NCI-H69 (cell line): ENCODE measurements at regions not wholly inside any gene's neighbourhood (a gene's known extent, or its start where the extent isn't known, plus 50 kb on each side); places are given as distances from the start of the nearest gene placed in this dataset.
A peak's percentile ranks its signal among the peaks of the same experiment; 100 is the strongest.

ENCODE experiments used
- DNase-seq: peaks from one replicate; lab custom pipeline; 2025; lab: John Stamatoyannopoulos, UW

DNA sequence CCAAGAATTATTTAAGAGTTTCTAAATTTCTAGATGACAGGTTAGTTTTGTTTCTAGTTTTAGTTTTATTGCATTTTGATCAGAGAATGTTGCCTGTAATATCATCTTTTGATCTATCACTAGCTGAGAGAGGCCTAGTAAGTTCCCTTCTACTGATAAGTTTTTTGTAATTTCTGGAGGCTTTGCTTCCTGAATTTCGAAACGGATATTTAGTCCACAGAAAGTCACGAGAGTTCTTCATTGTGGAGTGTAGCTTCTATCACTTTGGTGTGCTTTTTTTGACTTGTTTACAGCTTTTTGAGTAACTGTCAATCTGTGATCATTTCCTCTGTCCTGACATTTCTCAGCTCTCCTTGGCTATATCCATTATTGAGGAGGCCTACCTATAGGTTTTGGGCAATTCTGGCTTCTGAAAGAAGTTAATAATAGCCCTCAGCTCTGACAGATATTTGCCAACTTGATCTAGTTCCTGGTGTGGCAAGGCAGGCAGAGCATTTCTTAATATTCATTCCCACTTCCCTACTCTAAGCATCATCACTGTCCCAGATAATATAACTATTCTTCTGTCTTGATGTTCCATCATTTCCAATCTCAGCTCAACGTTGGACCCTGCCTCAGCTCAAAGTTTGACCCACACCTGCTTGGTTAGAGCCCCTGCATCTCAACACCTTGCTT lies 171.3 kb downstream of the BLID start:
- DNase-seq: no peak

DNA sequence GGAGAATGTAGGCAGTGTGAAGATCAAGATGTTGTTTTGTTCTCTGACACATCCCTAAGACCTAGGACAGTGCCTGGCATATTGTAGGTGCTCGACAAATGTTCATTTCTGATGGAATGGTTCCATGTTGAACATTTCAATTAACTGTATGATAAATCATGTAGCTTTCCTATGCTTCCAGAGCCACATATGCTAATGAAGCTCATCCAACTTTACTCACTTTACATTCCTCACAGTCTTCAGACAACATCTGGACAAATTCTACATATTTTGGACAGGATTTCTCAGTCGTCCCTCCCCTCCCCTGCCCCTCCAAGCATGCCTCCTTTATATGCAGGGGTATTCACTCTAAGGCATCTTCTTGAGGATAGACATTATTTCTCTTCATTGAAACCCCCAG lies 177.9 kb downstream of the BLID start:
- no peak for DNase-seq

DNA sequence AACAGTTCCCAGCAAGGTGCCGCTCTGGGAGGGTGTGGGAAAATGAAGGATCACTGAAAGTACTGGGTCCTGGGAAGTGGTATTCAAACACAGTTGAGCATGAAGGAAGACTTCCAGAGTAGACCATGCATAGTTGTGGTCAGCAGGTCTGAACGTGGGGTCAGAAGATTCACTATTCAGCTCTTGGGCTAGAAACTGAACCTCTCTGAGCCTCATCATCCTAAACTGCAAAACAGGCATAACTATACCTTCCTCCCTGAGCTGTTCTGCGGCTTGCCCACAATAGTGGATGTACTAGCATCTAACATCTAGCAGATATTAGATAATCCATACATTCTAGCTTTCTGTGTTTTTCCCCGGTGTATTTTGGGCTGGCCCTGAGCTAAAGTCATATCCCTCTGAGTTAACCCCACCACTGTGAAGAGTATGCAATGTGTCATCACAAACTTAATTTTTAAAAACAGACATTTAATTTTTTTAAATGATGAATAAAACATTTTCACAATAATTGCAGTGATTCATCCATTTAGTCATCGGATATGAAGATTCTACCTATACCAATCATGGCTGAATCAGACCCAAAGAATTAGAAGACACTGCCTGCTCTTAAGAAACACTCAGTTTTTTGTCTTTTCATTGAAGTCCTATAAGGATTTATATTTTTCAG lies 179.1 kb downstream of the BLID start:
- DNase-seq: no peak

DNA sequence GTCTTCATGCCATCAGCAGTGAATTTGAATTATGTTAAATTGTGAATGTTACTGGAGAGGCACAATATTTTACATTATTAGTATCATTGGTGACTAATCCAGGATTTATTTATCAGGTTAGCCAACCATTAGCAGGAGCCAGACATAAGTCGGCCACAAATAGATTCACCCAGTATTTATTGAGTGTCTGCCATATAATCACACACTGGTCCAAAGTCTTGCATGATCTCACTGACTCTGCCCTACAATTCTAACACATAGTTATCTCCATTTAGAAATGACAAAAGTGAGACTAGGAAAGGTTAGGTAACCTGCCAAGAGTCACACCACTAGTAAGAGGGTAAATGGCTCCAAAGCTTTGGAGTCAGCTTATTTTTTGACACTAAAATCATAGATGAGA lies 179.6 kb downstream of the BLID start:
- DNase-seq: no peak

DNA sequence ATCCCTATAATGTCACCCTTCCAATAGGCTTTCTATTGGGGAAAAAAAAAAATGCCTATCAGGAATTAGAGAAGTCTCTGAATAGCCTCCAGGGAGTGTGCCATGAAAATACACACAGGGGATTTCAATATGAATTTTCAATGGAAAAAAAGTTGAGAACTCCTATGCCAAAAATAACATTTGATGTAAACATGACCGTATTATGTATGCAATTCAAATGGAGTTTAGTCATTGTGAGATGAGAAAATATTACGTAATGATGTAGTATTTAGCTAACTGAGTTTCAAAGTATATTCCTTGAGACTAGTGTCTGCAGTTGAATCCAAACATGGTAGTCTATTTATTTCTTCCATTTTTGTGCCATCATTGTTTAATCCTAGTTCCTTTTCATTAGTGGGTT lies 182.3 kb downstream of the BLID start:
- no peak for DNase-seq

DNA sequence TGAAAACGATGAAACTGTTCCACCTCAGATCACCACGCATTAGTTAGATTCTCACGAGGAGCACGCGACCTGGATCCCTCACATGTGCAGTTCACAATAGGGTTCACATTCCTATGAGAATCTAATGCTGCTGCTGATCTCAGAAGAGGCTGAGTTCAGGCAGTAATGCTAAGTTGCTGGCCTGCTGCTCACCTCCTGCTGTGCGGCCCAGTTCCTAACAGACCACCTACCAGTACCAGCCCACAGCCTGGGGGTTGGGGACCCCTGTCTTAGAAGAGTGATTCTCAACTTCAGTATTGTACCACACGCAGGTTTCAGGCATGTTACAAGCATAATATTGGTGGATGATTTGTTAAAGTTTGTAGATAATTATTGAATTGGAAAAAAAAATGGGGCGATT lies 182.7 kb downstream of the BLID start:
- no peak for DNase-seq

DNA sequence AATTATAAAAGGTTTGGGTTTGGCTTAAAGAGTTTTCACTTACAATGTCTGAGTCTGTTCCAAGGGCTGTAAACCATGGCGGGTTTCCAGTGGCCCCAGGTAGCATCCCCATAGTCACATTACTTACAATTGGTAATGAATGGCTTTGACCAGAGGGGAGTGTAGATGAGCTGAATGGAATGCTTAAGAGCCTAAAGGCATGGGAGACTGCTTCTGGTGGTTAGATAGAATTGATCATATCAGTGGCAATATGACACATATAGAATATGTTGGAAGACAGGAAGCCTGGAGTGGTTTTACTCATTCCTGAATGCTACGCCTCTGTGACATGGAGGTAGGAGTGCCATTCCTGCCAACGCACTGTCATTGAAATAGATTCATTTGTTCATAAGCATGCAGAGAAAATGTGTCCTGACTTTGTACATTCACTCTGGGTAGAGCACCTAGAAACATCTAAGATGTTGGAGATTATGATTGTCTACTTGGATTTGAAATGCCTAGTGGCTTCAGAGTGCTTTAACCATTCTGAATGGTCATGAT lies 183.3 kb downstream of the BLID start:
- no peak for DNase-seq

DNA sequence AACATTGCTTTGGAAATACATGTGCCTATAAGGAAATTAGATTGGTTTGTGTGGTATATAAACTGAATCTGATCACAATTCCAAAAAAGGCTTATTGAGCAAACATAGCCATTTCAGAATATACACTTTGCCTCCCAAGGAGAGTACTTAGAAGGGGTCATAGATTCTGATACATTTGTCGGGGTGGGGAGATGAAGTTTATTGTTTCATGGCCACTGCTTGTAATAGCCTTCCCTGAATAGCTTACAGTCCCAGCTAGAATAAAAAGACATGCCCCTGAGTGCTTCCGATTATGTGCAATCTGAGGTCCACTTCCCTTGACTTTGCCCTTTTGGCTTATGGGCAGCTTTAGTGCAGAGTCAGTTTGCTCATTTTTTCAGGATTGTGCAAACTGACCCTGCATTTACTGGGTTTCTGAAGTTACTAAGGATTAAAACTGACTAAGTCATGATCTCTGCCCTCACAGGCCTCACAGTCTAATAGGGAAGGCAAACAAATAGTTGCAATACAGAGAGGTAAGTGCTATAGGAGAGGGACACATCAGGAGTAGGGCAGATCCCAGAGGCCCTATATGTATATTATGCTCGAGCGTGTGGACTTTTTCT lies 184.2 kb downstream of the BLID start:
- DNase-seq: no peak

DNA sequence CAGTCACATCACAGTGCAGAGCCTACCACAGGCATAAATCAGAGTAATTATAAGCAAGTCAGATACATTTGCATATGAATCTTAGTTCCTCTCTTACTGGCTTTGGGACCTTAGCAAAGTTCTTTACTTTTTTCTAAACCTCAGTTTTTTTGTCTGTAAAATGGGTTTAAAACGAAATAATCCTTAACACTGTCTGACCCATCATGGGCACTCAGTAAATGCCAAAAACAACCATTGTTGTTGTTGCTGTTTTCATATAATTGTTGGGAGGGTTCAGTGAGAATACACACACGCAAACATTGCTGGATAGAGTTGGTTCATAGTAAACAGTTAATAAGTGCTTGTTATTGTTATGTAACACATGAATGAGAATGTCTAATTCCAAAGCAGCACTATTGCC lies 184.9 kb downstream of the BLID start:
- no peak for DNase-seq

DNA sequence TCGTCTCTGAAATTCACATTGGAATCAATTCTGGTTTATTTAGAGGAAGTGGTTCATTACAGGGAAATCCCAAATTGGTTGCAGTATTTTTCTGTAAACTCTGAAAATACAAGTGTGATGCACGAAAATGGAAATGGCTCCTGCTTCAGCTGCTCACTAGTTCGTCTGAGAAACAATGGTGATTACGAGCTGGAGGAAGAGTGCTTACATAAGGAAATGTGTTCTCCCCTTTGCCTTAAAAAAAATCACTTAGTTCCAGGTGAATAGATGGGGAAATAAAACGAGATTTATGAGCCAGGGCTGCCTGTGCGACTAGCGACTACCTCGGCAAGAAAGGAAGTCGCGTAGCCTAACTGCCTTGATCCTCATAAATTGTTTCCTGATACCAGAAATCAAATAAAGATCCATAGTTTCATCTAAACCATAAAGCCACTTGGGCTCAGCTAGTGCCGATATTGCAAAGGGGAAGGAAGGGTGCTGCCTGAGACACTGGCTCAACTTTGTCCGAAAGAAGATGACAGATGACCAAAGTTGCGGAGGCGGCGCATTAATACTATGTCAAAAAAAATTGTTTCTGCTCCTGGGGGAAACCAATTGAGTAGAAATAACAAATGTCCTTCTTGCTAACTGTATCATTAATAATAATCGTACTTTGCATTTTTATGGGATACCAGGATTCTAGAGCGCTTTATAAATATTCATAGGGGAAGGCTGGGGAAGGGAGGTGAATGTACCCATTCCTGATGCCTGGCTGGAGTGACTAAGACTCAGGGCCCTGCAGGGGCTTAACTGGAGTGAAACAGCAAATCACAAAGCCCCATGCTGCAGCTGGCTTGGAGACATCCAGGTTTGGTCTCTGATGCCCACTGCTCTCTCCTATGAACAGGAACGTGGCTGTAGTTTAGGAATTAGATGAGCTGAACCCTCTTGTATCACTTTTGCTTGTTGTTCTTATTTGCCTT lies 185.7 kb downstream of the BLID start:
- peak; percentile 71 for DNase-seq

DNA sequence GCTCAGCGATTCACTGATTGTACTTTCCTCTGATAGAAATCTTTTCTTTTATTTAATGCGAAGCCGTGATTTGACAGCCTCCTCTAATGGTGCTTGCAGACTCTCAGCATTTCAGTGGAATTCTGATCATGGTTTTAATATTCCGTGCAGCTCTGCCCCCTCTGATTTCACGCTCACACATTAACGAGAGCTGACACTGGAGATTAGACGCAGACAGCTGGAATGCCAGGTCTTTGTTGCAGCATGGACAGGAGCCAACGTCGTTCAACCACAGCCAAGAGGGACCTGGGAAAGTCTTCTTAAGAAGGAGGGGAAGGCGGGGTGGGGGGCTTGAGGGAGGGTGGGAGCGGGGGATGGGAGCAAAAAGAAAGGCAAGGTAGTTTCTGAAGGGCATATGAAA lies 186.4 kb downstream of the BLID start:
- peak; percentile 83 for DNase-seq

DNA sequence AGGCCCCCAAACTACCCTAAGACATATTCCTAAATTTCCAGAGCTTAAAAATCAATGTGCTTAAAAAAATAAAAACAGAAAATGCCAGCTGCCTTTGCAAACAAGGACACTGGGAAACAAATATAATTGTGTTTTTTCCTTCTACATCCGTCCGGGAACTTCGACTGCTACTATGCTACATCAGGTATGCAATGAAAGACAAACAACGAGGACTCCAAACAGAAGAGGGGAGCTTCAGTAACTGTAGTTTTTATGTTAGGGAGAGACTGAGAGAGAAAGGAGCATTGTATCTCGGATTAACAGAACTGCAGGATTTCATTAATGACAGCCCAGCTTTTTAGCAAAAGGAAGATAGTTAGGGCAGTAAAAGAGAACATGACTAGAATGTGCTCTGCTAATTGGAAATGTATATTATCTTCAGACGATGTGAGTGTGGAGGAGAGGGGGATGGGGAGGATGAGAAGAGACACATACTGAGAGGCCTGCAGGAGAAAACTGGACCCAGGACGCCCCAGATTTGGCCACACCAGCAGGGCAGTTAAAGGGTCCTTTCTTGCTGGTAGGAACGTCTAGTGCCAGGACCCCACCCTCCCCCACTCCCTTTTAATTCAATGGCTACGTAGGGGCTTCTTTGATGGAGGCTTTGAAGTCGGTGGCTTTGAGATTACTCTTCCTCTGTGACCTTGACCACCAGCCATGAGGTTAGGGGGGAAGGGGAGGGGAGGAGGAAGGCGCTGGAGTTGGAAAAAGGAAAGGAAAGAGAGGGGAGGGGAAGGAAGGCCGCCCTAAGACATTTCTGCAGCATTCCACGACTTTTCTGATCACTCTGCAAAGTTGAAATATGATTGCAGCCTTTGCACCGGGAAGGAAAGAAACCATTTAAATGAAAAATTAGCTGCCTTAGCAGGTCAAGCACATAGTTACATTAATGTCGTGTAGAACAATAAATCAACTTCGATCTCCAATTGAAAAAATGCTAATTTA lies 187.1 kb downstream of the BLID start:
- no peak for DNase-seq

DNA sequence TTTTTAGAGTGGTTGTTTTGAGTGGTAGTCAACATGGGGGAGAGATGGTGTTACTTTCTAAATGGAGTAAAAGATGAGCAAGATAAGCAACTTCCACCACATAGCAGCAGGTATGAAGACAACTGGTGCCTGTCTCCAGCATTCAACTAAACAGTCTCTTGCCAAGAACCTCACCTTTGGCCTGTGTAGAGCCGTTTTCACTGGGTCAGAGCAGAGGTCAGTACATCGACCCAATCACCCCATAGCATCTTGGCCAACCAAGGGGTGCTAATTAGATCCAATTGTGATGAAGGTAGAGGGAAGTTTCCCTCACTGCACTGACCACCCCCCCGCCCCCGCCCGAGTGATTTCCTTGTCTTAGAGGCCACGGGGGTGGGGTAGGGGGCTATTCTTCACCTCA lies 188.2 kb downstream of the BLID start:
- no peak for DNase-seq

DNA sequence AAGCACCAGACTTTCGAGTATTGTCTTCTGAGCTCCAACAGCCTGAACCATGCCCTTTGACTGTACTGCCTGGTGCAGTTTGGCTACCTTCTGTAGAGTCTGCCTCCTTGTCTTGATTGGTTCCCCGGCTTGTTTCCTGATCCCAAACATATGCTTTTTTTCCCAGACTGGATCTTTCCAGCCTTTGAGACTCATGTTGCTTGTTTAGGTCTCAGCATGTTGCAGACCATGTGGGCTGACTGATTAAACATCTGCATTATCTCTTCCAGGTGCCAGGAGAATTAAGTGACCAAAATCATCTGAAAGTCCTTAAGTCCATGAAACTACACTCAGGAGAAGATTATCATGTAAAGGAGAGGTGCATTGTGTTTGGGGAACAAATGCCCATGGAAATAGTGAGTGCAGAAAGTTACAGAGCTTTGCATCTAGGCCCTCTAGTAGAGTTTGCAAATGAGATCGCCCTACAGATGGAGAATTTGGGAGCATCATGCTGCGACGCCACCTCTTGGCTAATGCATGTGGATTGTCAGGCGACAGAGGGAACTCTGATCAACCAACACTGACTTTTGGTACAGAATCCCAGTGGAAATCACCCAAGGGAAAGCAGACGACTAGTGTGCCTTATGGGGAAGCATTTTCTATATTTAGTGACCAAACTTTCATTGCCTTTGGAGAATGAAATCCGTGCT lies 188.8 kb downstream of the BLID start:
- no peak for DNase-seq

DNA sequence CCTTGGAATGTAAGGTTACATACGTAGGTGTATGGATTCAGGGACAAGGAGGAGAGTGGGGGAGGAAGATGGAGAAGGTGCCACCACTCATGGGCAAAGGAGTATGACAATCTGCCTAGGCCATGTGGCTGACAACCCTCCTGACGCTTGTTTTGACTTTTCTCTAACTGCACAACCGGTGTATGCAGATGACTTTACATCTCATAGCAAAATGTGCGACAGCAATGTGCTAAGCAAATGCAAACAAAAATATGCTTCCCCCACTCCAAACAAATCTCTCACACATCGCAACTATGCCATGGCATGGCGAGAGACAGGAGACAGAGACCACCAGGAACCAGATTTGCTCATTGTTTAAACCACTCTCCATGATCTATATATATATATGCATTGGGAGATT lies 191.8 kb downstream of the BLID start:
- DNase-seq: no peak

DNA sequence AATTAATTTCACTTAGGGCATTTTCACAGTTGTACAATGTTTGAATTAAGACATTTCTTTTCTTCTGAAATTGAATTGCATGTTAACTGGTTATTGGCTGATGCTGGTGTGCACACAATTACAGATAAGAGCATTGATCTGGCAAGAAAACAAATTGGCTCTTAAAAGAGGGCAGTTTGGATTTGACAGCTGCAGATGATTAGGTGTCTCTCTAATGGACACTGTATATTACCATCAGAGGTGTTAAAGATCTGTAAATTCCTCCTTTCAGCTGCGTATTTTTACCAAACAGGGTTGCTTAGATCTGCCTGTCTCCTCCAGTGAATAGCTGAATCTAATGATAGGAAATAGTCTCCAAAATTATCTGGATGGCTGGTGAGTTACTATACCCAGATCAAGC lies 198.5 kb downstream of the BLID start:
- no peak for DNase-seq

DNA sequence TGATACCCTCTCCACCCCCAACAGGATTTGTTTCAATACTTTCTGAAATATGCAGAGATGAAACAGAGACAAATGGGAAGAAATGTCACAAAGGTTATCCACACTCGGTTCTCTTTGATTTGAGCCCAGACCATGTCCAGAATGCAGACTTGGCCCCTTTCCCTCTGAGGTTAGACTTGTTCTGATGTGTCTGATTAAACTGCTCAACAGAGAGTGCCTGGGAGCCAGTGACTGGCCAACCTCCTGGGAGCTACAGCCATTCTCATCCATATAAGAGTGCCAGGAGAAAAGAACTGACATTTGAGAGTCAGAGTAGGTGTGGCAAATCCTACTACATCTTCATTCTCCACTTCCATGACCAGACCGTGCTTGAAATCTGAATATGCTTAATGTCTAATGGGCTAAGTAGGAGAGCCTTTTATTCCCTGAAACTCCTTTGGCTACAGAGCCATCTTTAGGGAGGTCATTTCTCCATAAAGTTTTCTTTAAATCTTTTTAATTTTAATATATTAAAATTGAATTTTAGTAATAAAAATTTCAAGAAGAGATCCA lies 201.4 kb downstream of the BLID start:
- DNase-seq: no peak

DNA sequence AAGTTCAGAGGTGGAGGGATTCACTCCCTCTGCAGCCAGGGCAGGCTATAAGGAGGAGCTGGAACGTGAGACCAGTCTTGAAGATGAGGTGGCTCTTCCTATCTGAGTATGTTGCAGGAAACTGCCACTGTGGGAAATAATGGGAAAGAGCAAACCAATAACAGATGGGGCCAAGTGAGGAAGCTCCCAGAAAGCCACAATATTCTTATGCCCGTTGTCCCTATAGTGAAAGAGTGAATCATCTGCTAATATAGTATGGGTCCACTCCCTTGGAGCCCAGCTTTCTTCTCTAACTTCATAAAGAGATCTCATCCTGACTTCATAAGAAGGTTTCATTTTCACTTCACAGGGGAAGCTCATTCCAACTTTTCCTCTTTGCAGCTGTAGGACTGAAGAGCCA lies 206.4 kb downstream of the BLID start:
- no peak for DNase-seq

DNA sequence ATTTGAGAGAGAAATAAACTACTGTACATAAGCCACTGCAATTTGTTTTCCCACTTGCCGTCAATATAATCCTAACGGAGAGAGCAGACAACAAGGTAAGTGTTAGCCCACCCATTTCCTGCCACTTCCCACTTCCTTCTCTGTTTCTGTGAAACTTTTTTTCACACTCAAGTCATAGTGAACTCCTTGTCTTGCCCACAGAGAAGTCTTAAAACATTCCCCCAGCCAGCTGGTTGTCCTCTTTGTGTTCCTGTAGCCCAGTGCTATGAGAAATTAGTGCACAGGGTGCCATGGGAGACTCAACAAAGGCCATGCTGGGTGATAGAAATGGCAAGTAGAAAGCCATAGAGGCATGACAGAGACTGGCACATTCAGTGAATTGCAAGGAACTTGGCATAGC lies 208.6 kb downstream of the BLID start:
- no peak for DNase-seq

DNA sequence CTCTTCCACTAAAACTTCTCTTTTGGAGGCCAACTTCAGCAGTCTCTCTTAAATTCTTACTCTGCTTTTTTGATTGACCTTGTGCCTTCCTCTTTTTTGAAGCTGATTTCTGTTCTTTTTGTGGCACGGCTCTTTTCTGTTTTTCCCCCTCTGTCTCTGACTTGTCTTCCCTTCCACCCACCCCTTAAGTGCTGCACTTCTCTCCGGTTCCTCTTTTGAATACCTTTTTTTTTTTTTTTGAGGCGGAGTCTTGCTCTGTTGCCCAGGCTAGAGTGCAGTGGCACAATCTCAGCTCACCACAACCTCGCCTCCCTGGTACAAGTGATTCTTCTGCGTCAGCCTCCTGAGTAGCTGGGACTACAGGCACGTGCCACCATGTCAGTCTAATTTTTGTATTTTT lies 211.9 kb downstream of the BLID start:
- no peak for DNase-seq
